Panc1 (cell line): ENCODE measurements at regions not wholly inside any gene's neighbourhood (a gene's known extent, or its start where the extent isn't known, plus 50 kb on each side); places are given as distances from the start of the nearest gene placed in this dataset.
"Not testable (repeated sequence)": the region's sequence is repeated elsewhere in the genome, so short reads cannot be mapped to it uniquely, and the experiment has no call there.

Experiments
- POLR2AphosphoS5 ChIP-seq: IDR thresholded peaks from 2 replicates; pipeline ENCODE4 v1.6.1; 2012; ENCODE audit warnings: mild to moderate bottlenecking, low read depth, low read length, moderate library complexity
- REST ChIP-seq, 2 experiments: IDR thresholded peaks; 2 replicates each; pipeline ENCODE4 v1.6.1; 2011 to 2012; ENCODE audit warnings: low read depth in 2 of 2, control low read depth in 1 of 2, low read length in 1 of 2, mild to moderate bottlenecking in 1 of 2, moderate library complexity in 1 of 2; ENCODE audit not compliant: insufficient read depth in 1 of 2
- SIN3A ChIP-seq: IDR thresholded peaks from 2 replicates; pipeline ENCODE4 v1.6.1; 2012; ENCODE audit warnings: low read depth, mild to moderate bottlenecking, low read length, moderate library complexity, borderline replicate concordance; ENCODE audit not compliant: insufficient read depth
- TCF7L2 ChIP-seq: IDR thresholded peaks from 2 replicates; pipeline ENCODE4 v1.6.1; 2011; ENCODE audit warnings: mild to moderate bottlenecking, low read depth, low read length, inconsistent platforms
- TF ChIP-seq, protein P1 (sequence below): fragments of 450-650 bp; IDR thresholded peaks from 2 replicates; pipeline ENCODE4 v1.5.1; 2017; ENCODE audit warnings: mild to moderate bottlenecking

- TF ChIP-seq, protein P1, sequence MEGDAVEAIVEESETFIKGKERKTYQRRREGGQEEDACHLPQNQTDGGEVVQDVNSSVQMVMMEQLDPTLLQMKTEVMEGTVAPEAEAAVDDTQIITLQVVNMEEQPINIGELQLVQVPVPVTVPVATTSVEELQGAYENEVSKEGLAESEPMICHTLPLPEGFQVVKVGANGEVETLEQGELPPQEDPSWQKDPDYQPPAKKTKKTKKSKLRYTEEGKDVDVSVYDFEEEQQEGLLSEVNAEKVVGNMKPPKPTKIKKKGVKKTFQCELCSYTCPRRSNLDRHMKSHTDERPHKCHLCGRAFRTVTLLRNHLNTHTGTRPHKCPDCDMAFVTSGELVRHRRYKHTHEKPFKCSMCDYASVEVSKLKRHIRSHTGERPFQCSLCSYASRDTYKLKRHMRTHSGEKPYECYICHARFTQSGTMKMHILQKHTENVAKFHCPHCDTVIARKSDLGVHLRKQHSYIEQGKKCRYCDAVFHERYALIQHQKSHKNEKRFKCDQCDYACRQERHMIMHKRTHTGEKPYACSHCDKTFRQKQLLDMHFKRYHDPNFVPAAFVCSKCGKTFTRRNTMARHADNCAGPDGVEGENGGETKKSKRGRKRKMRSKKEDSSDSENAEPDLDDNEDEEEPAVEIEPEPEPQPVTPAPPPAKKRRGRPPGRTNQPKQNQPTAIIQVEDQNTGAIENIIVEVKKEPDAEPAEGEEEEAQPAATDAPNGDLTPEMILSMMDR, result not testable (repeated sequence)
- not testable (repeated sequence) for TF ChIP-seq POLR2AphosphoS5; REST (IDR thresholded peaks at IDR 0.05; ENCODE audit: insufficient read depth in 1 of 2, low read depth in 2 of 2, low read length in 1 of 2); SIN3A; TCF7L2
Measured at GRCh38 chr2:10198482-10198881, 75.9 kb downstream of the RRM2 start.
